SK-N-SH treated with all-trans-retinoic acid at 6 μM for 48 hours (cell line): ENCODE measurements at regions not wholly inside any gene's neighbourhood (a gene's known extent, or its start where the extent isn't known, plus 50 kb on each side); places are given as distances from the start of the nearest gene placed in this dataset.

Source experiments
- ARNTL ChIP-seq: fragments of 450-650 bp; formaldehyde crosslinking; IDR thresholded peaks from 2 replicates; pipeline ENCODE4 v1.5.0; 2020; ENCODE audit warnings: low read depth, mild to moderate bottlenecking, moderate library complexity, borderline replicate concordance
- BACH2 ChIP-seq: fragments of 250-450 bp; sonication (Bioruptor Pico); IDR thresholded peaks from 2 replicates; pipeline ENCODE4 v1.9.0; 2021; ENCODE audit warnings: mild to moderate bottlenecking, borderline replicate concordance
- GLIS3 ChIP-seq: fragments of 250-450 bp; sonication (Bioruptor Pico); IDR thresholded peaks from 2 replicates; pipeline ENCODE4 v1.5.0; 2020; ENCODE audit warnings: mild to moderate bottlenecking, moderate library complexity
- ISL1 ChIP-seq: fragments of 250-450 bp; sonication (Bioruptor Pico); IDR thresholded peaks from 2 replicates; pipeline ENCODE4 v2.1.2; 2022; ENCODE audit warnings: mild to moderate bottlenecking, moderate library complexity
- OSR1 ChIP-seq: fragments of 250-450 bp; sonication (Bioruptor Pico); IDR thresholded peaks from 2 replicates; pipeline ENCODE4 v1.8.0; 2022; ENCODE audit warnings: moderate library complexity, mild to moderate bottlenecking, inconsistent platforms
- TCF4 ChIP-seq: fragments of 250-450 bp; sonication (Bioruptor Pico); IDR thresholded peaks from 2 replicates; pipeline ENCODE4 v1.8.0; 2021; ENCODE audit warnings: mild to moderate bottlenecking, moderate library complexity, borderline replicate concordance
- ZNF70 ChIP-seq: fragments of 450-650 bp; formaldehyde crosslinking; IDR thresholded peaks from 2 replicates; pipeline ENCODE4 v1.5.0; 2020; ENCODE audit warnings: mild to moderate bottlenecking, moderate library complexity
- TF ChIP-seq, protein P1 (sequence below): fragments of 250-450 bp; sonication (Bioruptor Pico); IDR thresholded peaks from 2 replicates; pipeline ENCODE4 v1.5.1; 2020; ENCODE audit warnings: low read depth, mild to moderate bottlenecking, moderate library complexity
- TF ChIP-seq, protein P2 (sequence below): fragments of 250-450 bp; sonication (Bioruptor Pico); IDR thresholded peaks from 2 replicates; pipeline ENCODE4 v1.8.0; 2020; ENCODE audit warnings: mild to moderate bottlenecking, moderate library complexity, borderline replicate concordance
- TF ChIP-seq, protein P3 (sequence below): fragments of 250-450 bp; sonication (Bioruptor Pico); IDR thresholded peaks from 2 replicates; pipeline ENCODE4 v1.5.0; 2020; ENCODE audit warnings: mild to moderate bottlenecking, moderate library complexity
- TF ChIP-seq, protein P4 (sequence below): fragments of 250-450 bp; sonication (Bioruptor Pico); IDR thresholded peaks from 2 replicates; pipeline ENCODE4 v1.8.0; 2021; ENCODE audit warnings: low read depth, mild to moderate bottlenecking, moderate library complexity, borderline replicate concordance

DNA sequence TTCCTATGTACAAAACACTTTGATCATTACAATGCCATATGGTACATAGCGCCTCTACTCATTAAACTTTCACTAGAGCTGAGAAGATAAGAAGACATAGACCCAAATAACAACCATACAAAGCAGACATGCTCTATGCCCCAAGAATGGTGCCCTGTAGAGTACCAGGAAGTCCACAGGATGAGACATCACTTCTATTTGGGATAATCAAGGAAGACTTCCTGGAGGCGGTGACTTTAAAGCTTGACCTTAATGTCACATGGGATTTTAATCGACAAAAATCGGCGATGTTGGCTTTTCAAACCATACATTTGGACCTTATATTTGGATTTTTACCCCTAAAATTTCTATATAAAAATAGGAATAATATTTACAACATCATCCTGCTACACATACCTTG lies 224.3 kb upstream of the MAP3K1 start:
- TF ChIP-seq, protein P1, sequence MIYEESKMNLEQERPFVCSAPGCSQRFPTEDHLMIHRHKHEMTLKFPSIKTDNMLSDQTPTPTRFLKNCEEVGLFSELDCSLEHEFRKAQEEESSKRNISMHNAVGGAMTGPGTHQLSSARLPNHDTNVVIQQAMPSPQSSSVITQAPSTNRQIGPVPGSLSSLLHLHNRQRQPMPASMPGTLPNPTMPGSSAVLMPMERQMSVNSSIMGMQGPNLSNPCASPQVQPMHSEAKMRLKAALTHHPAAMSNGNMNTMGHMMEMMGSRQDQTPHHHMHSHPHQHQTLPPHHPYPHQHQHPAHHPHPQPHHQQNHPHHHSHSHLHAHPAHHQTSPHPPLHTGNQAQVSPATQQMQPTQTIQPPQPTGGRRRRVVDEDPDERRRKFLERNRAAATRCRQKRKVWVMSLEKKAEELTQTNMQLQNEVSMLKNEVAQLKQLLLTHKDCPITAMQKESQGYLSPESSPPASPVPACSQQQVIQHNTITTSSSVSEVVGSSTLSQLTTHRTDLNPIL (CRISPR knock-in tag) = no peak
- TF ChIP-seq BACH2 (no peak), TCF4 (CRISPR knock-in tag) (no peak), OSR1 (CRISPR knock-in tag) (no peak), ISL1 (CRISPR knock-in tag) (no peak), ARNTL (CRISPR knock-in tag) (no peak), ZNF70 (CRISPR knock-in tag) (no peak), GLIS3 (no peak)
- TF ChIP-seq, protein P2, sequence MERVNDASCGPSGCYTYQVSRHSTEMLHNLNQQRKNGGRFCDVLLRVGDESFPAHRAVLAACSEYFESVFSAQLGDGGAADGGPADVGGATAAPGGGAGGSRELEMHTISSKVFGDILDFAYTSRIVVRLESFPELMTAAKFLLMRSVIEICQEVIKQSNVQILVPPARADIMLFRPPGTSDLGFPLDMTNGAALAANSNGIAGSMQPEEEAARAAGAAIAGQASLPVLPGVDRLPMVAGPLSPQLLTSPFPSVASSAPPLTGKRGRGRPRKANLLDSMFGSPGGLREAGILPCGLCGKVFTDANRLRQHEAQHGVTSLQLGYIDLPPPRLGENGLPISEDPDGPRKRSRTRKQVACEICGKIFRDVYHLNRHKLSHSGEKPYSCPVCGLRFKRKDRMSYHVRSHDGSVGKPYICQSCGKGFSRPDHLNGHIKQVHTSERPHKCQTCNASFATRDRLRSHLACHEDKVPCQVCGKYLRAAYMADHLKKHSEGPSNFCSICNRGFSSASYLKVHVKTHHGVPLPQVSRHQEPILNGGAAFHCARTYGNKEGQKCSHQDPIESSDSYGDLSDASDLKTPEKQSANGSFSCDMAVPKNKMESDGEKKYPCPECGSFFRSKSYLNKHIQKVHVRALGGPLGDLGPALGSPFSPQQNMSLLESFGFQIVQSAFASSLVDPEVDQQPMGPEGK = no peak
- TF ChIP-seq, protein P3, sequence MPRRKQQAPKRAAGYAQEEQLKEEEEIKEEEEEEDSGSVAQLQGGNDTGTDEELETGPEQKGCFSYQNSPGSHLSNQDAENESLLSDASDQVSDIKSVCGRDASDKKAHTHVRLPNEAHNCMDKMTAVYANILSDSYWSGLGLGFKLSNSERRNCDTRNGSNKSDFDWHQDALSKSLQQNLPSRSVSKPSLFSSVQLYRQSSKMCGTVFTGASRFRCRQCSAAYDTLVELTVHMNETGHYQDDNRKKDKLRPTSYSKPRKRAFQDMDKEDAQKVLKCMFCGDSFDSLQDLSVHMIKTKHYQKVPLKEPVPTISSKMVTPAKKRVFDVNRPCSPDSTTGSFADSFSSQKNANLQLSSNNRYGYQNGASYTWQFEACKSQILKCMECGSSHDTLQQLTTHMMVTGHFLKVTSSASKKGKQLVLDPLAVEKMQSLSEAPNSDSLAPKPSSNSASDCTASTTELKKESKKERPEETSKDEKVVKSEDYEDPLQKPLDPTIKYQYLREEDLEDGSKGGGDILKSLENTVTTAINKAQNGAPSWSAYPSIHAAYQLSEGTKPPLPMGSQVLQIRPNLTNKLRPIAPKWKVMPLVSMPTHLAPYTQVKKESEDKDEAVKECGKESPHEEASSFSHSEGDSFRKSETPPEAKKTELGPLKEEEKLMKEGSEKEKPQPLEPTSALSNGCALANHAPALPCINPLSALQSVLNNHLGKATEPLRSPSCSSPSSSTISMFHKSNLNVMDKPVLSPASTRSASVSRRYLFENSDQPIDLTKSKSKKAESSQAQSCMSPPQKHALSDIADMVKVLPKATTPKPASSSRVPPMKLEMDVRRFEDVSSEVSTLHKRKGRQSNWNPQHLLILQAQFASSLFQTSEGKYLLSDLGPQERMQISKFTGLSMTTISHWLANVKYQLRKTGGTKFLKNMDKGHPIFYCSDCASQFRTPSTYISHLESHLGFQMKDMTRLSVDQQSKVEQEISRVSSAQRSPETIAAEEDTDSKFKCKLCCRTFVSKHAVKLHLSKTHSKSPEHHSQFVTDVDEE (CRISPR knock-in tag) = no peak
- TF ChIP-seq, protein P4, sequence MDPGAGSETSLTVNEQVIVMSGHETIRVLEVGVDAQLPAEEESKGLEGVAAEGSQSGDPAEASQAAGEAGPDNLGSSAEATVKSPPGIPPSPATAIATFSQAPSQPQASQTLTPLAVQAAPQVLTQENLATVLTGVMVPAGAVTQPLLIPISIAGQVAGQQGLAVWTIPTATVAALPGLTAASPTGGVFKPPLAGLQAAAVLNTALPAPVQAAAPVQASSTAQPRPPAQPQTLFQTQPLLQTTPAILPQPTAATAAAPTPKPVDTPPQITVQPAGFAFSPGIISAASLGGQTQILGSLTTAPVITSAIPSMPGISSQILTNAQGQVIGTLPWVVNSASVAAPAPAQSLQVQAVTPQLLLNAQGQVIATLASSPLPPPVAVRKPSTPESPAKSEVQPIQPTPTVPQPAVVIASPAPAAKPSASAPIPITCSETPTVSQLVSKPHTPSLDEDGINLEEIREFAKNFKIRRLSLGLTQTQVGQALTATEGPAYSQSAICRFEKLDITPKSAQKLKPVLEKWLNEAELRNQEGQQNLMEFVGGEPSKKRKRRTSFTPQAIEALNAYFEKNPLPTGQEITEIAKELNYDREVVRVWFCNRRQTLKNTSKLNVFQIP (CRISPR knock-in tag) = no peak
